ENCODE measurements at regions not wholly inside any gene's neighbourhood (a gene's known extent, or its start where the extent isn't known, plus 50 kb on each side); places are given as distances from the start of the nearest gene placed in this dataset.

- no peak for TF ChIP-seq CTCF (IDR thresholded peaks at IDR 0.05)
- no peak for TF ChIP-seq POLR2A (IDR thresholded peaks at IDR 0.05)
These were observed 113.9 kb downstream of the RTL3 start for GRCh38 chrX:78545233-78545632.
